HepG2 (cell line): ENCODE measurements at regions not wholly inside any gene's neighbourhood (a gene's known extent, or its start where the extent isn't known, plus 50 kb on each side); places are given as distances from the start of the nearest gene placed in this dataset.
"Not testable (repeated sequence)": the region's sequence is repeated elsewhere in the genome, so short reads cannot be mapped to it uniquely, and the experiment has no call there.

ENCODE experiments used
- ATAC-seq: fragments of 200-7000 bp; cut with Tn5 transposase; 3 replicates; pipeline ENCODE4 v1.9.1; 2020; ENCODE audit warnings: mild to moderate bottlenecking, moderate library complexity
- BruUV-seq: library from RNA; stranded (reverse); fragments of 400-500 nt; replicated peaks from 2 replicates; lab custom pipeline; 2021; lab: Mats Ljungman, UMichigan
- CTCF ChIA-PET: fragments of 300-600 bp; formaldehyde crosslinking; extraction: SDS; loops from one replicate; lab custom pipeline; 2021; ENCODE audit warnings: low total read pairs, inconsistent platforms, low intra/inter-chr PET ratio; lab: Yijun Ruan, JAX
- POLR2A ChIA-PET: fragments of 350-600 bp; sonication (Branson Sonifier 250); formaldehyde crosslinking; loops from one replicate; lab custom pipeline; 2020; ENCODE audit warnings: antibody characterized with exemption, inconsistent platforms; lab: Yijun Ruan, JAX
- DNase-seq: peaks from one replicate; pipeline ENCODE4 v3.0.0-alpha.2; 2015; ENCODE audit warnings: low spot score
- FAIRE-seq: peaks from 3 replicates; lab custom pipeline; 2011; peaks lifted over from hg19 to GRCh38; lab: Jason Lieb, UNC
- H2AFZ ChIP-seq: one replicate; pipeline ENCODE4 v1.6.1; 2011; ENCODE audit warnings: low read length, inconsistent platforms
- H3K27ac ChIP-seq: fragments of 300-600 bp; 3 replicates; pipeline ENCODE4 v1.8.0; 2011; ENCODE audit warnings: mixed run types, mild to moderate bottlenecking, mixed read lengths, low read length, inconsistent platforms; ENCODE audit not compliant: insufficient read depth; ENCODE audit errors: extremely low read length
- H3K27me3 ChIP-seq, 2 experiments: fragments of 200-600 bp in 1 of 2; 2 replicates in 1 of 2; 3 replicates in 1 of 2; pipeline versions ENCODE4 v1.6.0 to v1.8.0; 2011; ENCODE audit warnings: low read length in 2 of 2, mild to moderate bottlenecking in 2 of 2, moderate library complexity in 2 of 2, inconsistent platforms in 1 of 2; ENCODE audit not compliant: insufficient read depth in 2 of 2, control insufficient read depth in 1 of 2
- H3K36me3 ChIP-seq, 2 experiments: fragments of 200-600 bp in 1 of 2; replicated peaks in 1 of 2; 2 replicates in 1 of 2; 3 replicates in 1 of 2; pipeline versions ENCODE4 v1.5.1 to v1.8.0; 2011; ENCODE audit warnings: low read length in 2 of 2, inconsistent platforms in 1 of 2; ENCODE audit not compliant: insufficient read depth in 2 of 2, control insufficient read depth in 1 of 2
- H3K4me1 ChIP-seq: 2 replicates; pipeline ENCODE4 v1.5.1; 2012; ENCODE audit warnings: low read length, inconsistent platforms; ENCODE audit not compliant: insufficient read depth
- H3K4me2 ChIP-seq: 2 replicates; pipeline ENCODE4 v1.6.0; 2011; ENCODE audit warnings: low read depth, low read length, inconsistent platforms
- H3K4me3 ChIP-seq, 3 experiments: fragments of 200-600 bp in 1 of 3; sonication (generic), shearing (Covaris generic) in 1 of 3; replicated peaks in 1 of 3; 2 replicates each; pipeline ENCODE4 v1.5.1; 2011 to 2016; ENCODE audit warnings: low read length in 3 of 3, inconsistent platforms in 2 of 3, low read depth in 2 of 3, mild to moderate bottlenecking in 2 of 3, control low read depth in 1 of 3, mixed read lengths in 1 of 3; ENCODE audit not compliant: insufficient read depth in 1 of 3
- H3K79me2 ChIP-seq: one replicate; pipeline ENCODE4 v1.6.1; 2011; ENCODE audit warnings: low read length, inconsistent platforms; ENCODE audit not compliant: insufficient read depth
- H3K9ac ChIP-seq: 2 replicates; pipeline ENCODE4 v1.6.0; 2011; ENCODE audit warnings: mild to moderate bottlenecking, low read depth, low read length, inconsistent platforms; ENCODE audit not compliant: insufficient read depth
- H3K9me3 ChIP-seq: 2 replicates; pipeline ENCODE4 v1.5.1; 2012; ENCODE audit warnings: mild to moderate bottlenecking, low read length
- H4K20me1 ChIP-seq: 2 replicates; pipeline ENCODE4 v1.6.0; 2011; ENCODE audit warnings: inconsistent platforms, mild to moderate bottlenecking, low read length, moderate library complexity; ENCODE audit not compliant: insufficient read depth
- SOX13 ChIP-seq, 3 experiments: fragments of 450-650 bp in 1 of 3; sonication (generic) in 1 of 3; formaldehyde crosslinking in 1 of 3; IDR thresholded peaks in 2 of 3; conservative IDR thresholded peaks in 1 of 3; 2 replicates each; pipeline versions ENCODE4 v1.5.0 to v1.6.1; 2016 to 2020; ENCODE audit warnings: antibody characterized with exemption in 1 of 3, mild to moderate bottlenecking in 1 of 3, missing compliant biosample characterization in 1 of 3, missing genetic modification reagents in 1 of 3, moderate library complexity in 1 of 3
- WGBS: methylation state at CpG from one replicate; pipeline ENCODE4 v1.1.6; 2017; ENCODE audit warnings: low lambda C conversion rate; 5-methylcytosine and 5-hydroxymethylcytosine counted together
- in situ Hi-C: cut with HindIII; loops from 2 replicates; pipeline ENCODE4 v1.10.0; 2017; ENCODE audit warnings: low pct_unique_long_range_greater_than_20kb; ENCODE audit not compliant: extremely low pct_ligation_motif_present
- intact Hi-C: fragments of 100-400 bp; cut with micrococcal nuclease; formaldehyde crosslinking; loops from one replicate; pipeline ENCODE4 v1.10.0; 2022; ENCODE audit not compliant: unreplicated experiment

GRCh38 chr15:44868100-44868499 lies 88.4 kb upstream of the TERB2 start:
- H2AFZ ChIP-seq; DNase-seq; in situ Hi-C loops; BruUV-seq; intact Hi-C loops; POLR2A ChIA-PET; H3K4me3 ChIP-seq; H3K27me3 ChIP-seq; H3K79me2 ChIP-seq; ATAC-seq; H3K9ac ChIP-seq; H3K36me3 ChIP-seq; H3K27ac ChIP-seq; CTCF ChIA-PET; H3K9me3 ChIP-seq; FAIRE-seq; H4K20me1 ChIP-seq; H3K4me2 ChIP-seq; TF ChIP-seq SOX13 (IDR thresholded peaks at IDR 0.05): not testable (repeated sequence)
- peaks cover 11% of the 10 kb centered on the region for H3K4me1 ChIP-seq
- WGBS: 0% methylated on average over 1 of the region's 1 CpG
- peak in 1 of 2 experiments; percentile 22; a peak in 1 of 4 replicates for TF ChIP-seq SOX13 (CRISPR knock-in tag; conservative IDR thresholded peaks at IDR 0.05 in 1 of 2, IDR thresholded peaks at IDR 0.05 in 1 of 2)

DNA sequence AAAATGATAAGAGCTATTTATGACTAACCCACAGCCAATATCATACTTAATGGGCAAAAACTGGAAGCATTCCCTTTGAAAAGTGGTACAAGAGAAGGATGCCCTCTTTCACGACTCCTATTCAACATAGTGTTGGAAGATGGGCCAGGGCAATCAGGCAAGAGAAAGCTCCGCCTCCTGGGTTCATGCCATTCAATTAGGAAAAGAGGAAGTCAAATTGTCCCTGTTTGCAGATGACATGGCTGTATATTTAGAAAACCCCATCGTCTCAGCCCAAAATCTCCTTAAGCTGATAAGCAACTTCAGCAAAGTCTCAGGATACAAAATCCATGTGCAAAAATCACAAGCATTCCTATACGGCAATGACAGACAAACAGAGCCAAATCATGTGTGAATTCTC lies 86.4 kb upstream of the TERB2 start:
- CTCF ChIA-PET, in situ Hi-C loops, H3K36me3 ChIP-seq, POLR2A ChIA-PET, H3K27ac ChIP-seq, ATAC-seq, DNase-seq, H3K4me3 ChIP-seq, BruUV-seq, H3K79me2 ChIP-seq, H4K20me1 ChIP-seq, H3K9me3 ChIP-seq, FAIRE-seq, H3K4me2 ChIP-seq, intact Hi-C loops, H3K9ac ChIP-seq, H3K27me3 ChIP-seq, H2AFZ ChIP-seq: not testable (repeated sequence)
- WGBS: 46% methylated on average over 4 of the region's 4 CpGs
- H3K4me1 ChIP-seq: peaks cover 11% of the 10 kb centered on the region
